ENCODE measurements at regions not wholly inside any gene's neighbourhood (a gene's known extent, or its start where the extent isn't known, plus 50 kb on each side); places are given as distances from the start of the nearest gene placed in this dataset.

DNA sequence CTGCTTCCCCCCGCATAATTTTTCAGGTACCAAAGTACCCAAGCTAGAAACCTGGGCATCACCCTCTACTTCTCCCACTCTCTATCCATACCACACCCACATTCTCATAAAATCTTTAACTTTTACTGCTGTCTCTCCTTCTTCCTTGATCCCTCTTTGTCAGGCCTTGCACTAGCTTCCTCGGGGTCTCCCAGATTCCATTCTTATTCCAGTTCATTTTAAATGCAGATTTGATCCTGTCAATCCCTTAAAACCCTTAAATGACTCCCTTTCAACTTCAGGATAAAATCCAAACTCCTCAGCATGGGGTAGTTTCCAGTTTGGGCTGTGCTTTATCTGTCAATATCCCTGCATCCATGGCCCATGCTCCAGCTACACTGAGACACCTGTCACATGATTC is 343.5 kb downstream of the PBX1 start:
- no peak for TF ChIP-seq CTCF (IDR thresholded peaks at IDR 0.05; ENCODE audit: low read depth, low read length, poor library complexity, severe bottlenecking)
- no peak for TF ChIP-seq EZH2phosphoT487 (IDR thresholded peaks at IDR 0.05; ENCODE audit: borderline replicate concordance, low read length)
